HG02884 (cell line): ENCODE measurements at regions not wholly inside any gene's neighbourhood (a gene's known extent, or its start where the extent isn't known, plus 50 kb on each side); places are given as distances from the start of the nearest gene placed in this dataset.

Experiments used
- ATAC-seq: cut with Tn5 transposase; IDR thresholded peaks from one replicate; pipeline ENCODE4 v1.9.1; 2021; ENCODE audit warnings: mild to moderate bottlenecking, moderate library complexity; ENCODE audit not compliant: unreplicated experiment

GRCh38 chr14:82113007-82113406 is 579.4 kb upstream of the SEL1L start:
- ATAC-seq: no peak

DNA sequence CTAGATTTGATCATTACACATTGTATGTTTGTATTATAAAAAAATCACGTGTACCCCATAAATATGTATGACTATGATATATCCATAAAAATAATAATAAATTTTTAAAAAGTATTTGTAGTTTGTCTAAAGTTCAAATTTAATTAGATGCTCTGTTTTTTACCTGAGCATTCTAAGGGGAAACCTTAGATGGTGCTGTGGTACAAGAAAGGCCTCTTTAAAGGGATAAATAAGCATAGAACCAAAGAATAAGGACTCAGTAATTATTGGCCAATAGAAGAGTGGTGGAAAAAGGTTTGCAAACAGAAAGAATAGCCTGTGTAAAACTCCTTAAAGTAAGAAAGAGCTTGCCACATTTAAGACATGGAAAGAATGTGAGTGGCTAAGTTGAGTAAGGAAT is 580.1 kb upstream of the SEL1L start:
- no peak for ATAC-seq

DNA sequence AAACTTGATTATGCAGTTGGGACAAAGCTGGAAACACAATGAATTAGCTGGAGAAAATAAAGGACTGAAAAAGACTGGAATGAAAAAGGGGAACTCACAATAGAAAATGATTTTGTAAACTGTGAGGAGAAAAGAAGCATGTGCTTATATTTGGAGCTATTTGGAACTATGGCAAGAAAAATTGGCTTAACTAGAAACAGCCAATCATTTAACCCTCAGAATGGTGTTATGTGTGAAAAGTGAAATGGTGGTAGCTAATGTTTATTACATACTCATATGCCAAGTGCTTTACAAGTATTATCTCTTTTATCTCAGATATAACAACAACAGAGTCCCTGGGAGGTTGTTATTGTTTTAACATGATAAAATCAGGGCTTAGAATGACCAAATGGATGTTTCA is 583.1 kb upstream of the SEL1L start:
- ATAC-seq: no peak

DNA sequence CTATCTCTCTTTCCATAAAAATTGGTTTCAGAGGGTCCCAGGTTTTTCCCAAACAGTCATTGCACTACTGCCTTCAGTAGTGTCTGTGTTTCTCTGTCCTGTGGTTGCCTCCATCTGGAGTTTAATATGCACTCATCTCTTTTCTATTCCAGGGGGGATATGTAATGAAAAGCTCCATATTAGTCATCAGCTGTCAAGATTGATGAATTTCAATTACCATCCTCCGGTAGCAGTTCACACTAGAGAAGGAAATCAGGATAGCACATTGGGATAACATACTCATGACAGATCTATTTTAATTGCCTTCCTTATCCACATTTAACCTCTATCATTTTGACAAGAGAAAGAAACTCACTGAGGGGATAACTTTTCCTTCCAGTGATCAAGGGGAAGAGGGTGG is 589.0 kb upstream of the SEL1L start:
- no peak for ATAC-seq

DNA sequence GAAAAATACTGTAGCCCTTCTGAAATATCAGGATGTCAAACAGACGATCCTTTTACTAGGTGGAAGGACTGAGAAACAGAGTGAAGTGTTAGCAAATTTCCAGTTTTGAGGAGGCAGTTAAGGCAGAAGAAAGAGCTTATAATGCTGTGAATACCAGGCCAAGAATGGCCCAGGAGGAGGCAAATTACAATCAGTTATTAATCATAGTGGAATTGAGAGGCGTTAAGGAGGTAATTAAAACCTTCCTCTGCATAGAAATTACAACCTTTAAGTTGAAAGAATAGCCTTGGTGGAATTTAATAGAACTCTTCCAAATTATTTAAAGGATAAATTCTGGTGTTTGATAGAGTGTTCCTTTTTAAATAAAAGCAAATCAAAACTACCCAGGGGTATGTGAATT is 590.9 kb upstream of the SEL1L start:
- ATAC-seq: no peak

GRCh38 chr14:82126006-82126405 is 592.4 kb upstream of the SEL1L start:
- ATAC-seq: no peak

GRCh38 chr14:82134411-82134810 is 600.8 kb upstream of the SEL1L start:
- ATAC-seq: no peak

- ATAC-seq: no peak
Observed at GRCh38 chr14:82138431-82138830, 604.8 kb upstream of the SEL1L start.

GRCh38 chr14:82146846-82147245 is 613.2 kb upstream of the SEL1L start:
- ATAC-seq: no peak

DNA sequence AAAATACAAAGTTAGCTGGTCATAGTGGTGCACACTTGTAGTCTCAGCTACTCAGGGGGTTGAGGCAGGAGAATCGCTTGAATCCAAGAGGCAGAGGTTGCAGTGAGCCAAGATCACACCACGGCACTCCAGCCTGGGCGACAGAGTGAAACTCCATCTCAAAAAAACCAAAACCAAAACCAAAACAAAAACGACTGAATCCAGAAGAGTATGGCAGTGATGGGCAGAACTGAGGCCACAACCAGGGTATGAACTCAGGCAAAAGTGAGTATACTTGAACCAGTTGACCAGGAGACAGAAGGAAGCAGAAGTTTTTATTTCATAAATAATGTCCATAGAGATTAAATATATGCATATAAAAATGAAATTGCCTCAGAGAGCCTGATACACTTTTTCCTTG is 620.0 kb upstream of the SEL1L start:
- no peak for ATAC-seq

DNA sequence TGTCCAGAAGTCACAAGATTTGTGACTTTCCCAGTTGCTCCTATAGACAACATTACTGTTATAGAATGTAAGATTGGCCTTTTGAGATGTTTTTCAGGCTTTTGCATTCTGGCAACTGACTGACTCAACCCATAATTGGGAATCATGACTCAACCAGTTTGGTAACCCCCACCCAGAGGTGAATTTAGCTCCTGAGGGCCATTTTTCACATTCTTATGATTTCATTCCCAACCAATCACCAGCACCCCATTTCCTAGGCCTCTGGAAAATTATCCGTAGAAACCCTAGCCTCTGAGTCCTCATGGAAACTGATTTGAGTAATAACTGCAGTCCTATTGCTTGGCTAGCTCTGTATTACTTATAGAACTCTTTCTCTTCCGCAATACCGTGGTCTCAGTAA is 626.0 kb upstream of the SEL1L start:
- ATAC-seq: no peak

DNA sequence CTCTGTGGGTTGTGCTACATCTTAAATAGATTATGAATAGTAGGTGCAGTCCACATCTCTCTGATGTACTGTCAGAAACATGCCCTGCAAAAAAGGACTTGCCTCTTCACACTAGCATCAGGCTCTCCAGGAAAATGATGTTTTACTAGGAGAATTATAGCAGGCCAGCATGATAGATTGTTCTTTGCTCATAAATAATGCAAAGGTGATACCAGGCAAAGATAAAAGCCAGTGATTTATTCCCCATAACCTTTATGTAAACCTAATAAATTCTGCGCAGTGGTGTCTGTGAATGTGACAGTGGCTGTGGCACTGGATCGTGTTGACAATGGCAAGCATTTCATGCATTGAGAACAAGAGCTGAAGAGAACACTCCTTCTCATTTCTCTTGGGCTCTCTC is 646.5 kb upstream of the SEL1L start:
- no peak for ATAC-seq

DNA sequence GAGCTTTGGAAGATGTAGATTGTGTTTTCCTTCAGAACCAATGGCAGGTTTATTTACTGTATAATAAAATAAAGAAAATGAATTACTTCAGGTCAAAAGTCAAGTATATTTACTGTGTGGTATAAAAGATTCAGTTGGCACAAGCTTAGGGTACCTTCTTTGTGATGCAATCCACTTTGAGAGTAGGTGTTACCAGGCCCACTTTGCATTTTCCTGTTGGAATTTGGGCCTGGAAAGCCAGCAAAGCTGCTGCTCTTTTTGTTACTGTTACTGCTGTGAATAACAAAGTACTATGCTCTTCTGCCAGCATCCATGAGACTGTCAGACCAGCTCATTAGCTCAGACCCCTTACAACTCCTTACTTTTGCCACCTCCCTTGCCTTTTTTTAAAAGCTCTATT is 649.0 kb upstream of the SEL1L start:
- no peak for ATAC-seq

- no peak for ATAC-seq
Observed at GRCh38 chr14:82190742-82191141, 657.1 kb upstream of the SEL1L start.

DNA sequence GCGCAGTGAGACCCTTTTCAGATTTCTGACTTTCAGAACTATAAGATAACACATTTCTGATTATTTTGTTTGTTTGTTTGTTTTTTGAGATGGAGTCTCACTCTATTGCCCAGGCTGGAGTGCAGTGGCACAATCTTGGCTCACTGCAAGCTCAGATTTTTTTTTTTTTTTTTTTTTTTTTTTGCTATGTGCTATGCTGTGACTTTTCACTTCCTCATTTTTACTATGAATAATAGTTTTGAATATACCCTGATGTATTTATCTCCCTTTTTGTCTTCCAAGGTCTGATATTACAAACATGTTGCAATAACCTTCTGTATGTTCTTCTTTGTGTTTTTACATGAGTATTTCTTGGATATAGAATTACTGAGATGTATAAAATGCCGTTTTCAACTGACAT is 658.7 kb upstream of the SEL1L start:
- no peak for ATAC-seq

DNA sequence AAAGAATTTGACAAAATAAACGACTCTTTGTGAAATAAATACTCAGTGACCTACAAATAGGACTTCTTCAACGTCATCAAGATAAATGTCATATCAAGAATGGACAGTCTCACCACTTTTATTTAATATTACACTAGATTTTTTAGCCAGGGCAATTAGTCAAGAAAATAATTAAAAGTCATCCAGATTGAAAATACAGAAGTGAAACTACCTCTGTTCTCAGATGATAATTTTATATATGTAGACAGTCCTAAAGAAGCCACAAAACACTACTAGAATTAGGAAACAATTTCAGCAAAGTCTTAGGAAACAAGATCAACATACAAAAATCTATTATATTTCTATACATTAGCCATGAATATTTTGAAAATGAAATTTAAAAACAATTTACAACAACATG is 689.6 kb upstream of the SEL1L start:
- no peak for ATAC-seq

- no peak for ATAC-seq
Observed at GRCh38 chr14:82224610-82225009, 691.0 kb upstream of the SEL1L start.

GRCh38 chr14:82230748-82231147 is 697.1 kb upstream of the SEL1L start:
- ATAC-seq: no peak

DNA sequence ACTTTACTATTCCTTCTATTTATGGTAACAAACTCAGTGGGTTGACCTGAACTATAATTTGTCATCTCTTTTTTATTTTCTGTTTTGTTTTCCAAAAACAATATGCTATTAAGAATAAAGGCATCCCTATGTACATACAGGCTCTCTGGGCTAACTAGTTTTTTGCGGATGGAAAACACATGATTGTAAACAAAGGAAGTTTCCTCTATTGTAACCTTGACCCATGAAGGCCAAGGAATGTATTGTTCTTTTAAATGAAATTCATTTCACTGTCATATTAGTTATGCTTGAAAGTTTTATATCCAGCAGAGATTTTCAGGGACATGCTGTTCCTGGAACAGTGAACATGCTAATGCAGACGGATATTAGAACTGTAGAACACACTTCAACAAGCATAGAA is 705.0 kb upstream of the SEL1L start:
- no peak for ATAC-seq

DNA sequence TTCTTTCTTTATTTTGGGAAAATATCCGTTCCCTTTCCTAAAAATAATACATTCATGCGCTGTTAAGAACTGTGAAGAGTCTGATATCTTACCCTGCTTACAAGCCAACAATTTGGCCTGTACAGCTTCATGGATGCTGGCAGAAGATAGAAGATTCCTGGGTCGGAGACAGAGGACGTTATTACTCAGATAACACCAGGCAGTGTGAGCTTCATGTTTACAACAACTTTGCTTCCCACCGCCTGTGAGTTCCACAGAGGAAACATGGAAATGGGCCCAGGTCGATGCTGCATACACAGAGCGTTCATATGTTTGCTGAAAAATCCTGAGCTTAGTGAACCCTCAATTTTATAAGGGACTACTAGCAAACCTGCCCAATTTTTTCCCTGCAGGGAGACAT is 705.6 kb upstream of the SEL1L start:
- ATAC-seq: no peak

GRCh38 chr14:82244791-82245190 is 711.1 kb upstream of the SEL1L start:
- no peak for ATAC-seq

DNA sequence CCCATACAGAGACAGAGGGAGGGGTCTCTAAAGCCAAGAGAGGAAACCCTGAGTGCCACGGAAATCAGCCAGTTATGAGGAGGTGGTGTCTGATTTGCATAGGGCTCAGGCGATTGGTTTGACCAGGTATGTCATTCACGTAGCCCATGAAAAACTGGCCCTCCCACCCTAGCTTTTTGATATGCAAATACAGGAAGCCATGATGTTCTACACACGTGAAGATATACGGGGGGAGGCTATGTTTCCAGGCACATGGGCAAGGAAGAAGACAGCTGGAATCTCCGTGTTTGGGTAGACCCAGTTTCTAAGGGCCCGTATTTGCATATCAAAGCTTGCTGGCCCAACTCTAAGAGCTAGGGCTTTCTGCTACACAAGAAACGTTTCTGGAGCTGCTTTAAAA is 717.8 kb upstream of the SEL1L start:
- ATAC-seq: no peak

DNA sequence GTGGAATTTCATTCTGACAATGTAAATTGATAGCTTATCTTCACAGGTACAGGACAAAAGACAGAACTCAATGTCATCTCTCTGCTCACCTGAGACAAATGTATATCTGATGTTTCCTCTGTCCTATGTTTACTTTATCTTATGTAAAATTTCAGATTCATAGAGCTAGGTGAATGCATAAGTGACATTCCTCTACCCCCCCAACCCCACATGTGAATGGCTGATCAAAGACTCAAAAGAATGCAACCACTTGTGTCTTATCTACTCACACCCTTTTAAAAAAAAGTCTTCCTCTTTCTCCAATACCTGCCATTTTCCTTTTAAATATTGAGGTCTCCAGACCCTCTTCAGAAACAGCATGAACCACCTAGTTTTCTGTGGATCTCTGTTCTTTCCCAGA is 736.6 kb upstream of the SEL1L start:
- no peak for ATAC-seq

- ATAC-seq: no peak
Observed at GRCh38 chr14:82298811-82299210, 765.2 kb upstream of the SEL1L start.
